ENCODE measurements at regions not wholly inside any gene's neighbourhood (a gene's known extent, or its start where the extent isn't known, plus 50 kb on each side); places are given as distances from the start of the nearest gene placed in this dataset.

- TF ChIP-seq, protein P1, sequence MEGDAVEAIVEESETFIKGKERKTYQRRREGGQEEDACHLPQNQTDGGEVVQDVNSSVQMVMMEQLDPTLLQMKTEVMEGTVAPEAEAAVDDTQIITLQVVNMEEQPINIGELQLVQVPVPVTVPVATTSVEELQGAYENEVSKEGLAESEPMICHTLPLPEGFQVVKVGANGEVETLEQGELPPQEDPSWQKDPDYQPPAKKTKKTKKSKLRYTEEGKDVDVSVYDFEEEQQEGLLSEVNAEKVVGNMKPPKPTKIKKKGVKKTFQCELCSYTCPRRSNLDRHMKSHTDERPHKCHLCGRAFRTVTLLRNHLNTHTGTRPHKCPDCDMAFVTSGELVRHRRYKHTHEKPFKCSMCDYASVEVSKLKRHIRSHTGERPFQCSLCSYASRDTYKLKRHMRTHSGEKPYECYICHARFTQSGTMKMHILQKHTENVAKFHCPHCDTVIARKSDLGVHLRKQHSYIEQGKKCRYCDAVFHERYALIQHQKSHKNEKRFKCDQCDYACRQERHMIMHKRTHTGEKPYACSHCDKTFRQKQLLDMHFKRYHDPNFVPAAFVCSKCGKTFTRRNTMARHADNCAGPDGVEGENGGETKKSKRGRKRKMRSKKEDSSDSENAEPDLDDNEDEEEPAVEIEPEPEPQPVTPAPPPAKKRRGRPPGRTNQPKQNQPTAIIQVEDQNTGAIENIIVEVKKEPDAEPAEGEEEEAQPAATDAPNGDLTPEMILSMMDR (optimal IDR thresholded peaks at IDR 0.05 in 1 of 3, IDR thresholded peaks at IDR 0.05 in 1 of 3, conservative IDR thresholded peaks at IDR 0.05 in 1 of 3; ENCODE audit: extremely low read depth in 1 of 3, insufficient read depth in 2 of 3, low read length in 3 of 3), result no peak
- TF ChIP-seq EZH2 (IDR thresholded peaks at IDR 0.05; ENCODE audit: low read length), result no peak
Observed at GRCh38 chr1:234690872-234691271, 80.9 kb upstream of the IRF2BP2 start.
